HG02571 (cell line): ENCODE measurements at regions not wholly inside any gene's neighbourhood (a gene's known extent, or its start where the extent isn't known, plus 50 kb on each side); places are given as distances from the start of the nearest gene placed in this dataset.
"Not testable (repeated sequence)": the region's sequence is repeated elsewhere in the genome, so short reads cannot be mapped to it uniquely, and the experiment has no call there.

Experiments used
- ATAC-seq: cut with Tn5 transposase; IDR thresholded peaks from one replicate; pipeline ENCODE4 v1.9.1; 2021; ENCODE audit warnings: mild to moderate bottlenecking, moderate library complexity; ENCODE audit not compliant: unreplicated experiment

GRCh38 chr1:204780630-204781029, 90.0 kb upstream of the NFASC start:
- ATAC-seq, result no peak

DNA sequence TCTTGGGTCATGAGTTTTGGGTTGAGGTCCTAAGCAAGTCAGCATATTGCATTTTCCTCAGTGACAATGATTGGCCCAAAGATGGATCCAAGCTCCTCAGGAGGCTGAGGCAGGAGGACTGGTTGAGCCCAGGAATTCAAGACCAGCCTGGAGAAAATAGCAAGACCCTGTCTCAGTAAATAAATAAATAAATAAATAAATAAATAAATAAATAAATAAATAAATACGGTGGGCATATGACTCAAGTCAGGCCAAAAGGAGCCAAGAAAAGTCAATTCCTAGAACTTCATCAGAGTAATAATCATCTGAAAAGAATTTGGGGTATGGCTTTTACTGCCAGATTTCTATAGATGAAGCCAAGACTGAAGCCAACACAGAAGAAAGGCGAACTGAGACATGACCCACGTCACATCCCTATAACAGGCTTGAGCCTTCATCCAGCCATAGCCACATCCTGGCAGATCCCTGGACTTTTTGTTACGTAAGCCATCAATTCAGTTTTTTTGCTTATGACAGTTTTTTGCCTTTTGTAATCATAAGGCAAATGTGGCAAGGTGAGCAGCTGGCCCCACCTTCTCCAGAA, 88.5 kb upstream of the NFASC start:
- no peak for ATAC-seq

GRCh38 chr1:204785023-204785422, 85.6 kb upstream of the NFASC start:
- ATAC-seq, result not testable (repeated sequence)

DNA sequence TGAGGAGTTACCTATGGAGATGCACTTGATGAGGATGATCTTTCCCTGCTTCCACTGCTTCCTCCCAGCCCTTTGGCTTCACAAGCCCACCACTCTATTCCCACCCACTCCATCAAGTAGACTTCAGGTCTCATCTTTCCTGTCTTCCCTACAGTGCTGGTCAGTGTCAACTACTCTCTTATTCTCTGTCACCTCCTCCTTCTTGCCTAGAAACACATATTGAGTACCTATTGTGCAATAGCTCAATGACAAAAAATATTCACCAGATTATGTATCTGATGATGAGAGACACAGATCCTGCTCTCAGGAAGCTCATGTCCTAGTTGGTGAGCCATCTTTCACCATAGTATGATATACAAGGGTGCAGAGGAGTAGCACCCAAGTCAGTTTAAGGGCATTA, 82.2 kb upstream of the NFASC start:
- ATAC-seq, result no peak

DNA sequence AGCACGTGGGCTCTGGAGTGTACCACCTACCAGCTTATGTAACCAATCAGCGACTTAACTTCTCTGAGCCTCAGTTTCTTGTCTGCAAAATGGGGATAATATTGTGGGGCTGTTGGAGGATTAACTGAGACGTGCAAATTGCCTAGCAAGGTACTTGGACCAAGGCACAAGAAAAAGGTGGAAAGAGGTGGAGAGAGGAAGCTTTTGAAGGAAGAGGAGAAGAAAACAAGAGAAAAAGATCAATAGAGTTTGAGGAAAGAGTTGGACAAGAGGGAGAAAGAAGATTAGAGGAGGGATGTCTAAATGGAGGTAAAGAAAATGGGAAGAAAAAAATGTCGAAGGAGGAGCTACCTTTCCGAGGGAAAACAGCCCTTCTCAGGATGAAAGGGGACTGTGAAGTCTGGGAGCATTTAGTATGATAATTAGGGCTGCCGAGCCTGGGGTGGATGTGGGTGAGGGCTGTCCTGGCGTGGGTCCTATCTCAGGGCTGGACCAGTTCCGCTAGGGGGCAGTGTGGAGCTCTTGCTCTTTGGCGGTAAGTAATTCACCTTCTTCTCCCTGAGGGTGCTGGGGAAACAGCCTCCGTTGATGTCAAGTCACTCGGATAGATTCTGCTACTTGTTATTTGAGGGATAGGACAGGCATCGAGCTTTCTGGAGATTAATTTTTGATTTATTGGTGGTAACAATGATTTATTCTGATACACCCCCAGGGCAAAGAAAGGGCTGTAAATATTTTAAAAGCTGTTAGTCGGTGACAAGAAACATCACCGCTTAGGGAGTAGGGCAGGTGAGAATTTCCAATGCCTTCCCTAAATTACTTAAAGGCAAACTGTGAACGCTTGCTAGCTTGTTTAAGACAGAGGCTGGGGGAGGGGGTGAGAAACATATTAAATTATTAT, 79.0 kb upstream of the NFASC start:
- ATAC-seq, result no peak

- ATAC-seq, result no peak
Observed at GRCh38 chr1:204792354-204792692, 78.3 kb upstream of the NFASC start.

- no peak for ATAC-seq
Observed at GRCh38 chr1:204793259-204793914, 77.3 kb upstream of the NFASC start.

GRCh38 chr1:204796886-204797285, 73.8 kb upstream of the NFASC start:
- not testable (repeated sequence) for ATAC-seq

DNA sequence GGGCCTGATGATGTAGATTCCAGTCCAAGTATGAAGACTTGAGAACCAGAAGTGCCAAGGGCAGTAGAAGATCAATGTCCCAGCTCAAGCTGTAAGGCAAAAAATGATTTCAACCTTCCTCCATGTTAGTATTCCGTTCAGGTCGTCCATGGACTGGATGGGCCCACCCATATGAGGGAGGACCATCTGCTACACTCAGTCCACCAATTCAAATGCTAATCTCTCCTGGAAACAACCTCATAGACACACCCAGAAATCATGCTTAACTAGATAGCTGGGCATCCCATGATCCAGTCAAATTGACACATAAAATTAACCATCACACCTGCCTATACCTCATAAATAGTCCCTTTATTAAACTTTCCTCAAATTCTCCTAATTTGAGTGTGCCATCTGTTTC, 73.3 kb upstream of the NFASC start:
- no peak for ATAC-seq

- no peak for ATAC-seq
Observed at GRCh38 chr1:204799630-204800029, 71.0 kb upstream of the NFASC start.

DNA sequence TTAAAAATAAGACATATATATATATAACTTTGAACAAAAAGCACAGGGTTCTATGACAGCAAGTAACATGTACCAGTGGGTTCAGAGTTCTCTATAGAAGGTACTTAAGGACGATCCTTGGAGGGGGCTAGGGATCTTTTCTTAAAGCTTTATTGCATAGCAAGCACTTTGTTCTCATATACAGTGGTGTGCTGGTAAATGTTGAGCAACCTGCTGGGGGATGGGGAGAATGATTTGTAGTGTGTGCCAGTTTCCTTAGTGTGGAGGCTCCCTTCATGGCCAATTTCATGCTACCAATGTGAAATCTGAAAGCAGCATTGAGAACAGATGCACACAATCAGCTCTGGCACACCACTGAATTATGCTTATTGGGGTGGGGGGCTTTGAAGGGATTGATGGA, 69.5 kb upstream of the NFASC start:
- no peak for ATAC-seq

- no peak for ATAC-seq
Observed at GRCh38 chr1:204802401-204803175, 68.1 kb upstream of the NFASC start.

DNA sequence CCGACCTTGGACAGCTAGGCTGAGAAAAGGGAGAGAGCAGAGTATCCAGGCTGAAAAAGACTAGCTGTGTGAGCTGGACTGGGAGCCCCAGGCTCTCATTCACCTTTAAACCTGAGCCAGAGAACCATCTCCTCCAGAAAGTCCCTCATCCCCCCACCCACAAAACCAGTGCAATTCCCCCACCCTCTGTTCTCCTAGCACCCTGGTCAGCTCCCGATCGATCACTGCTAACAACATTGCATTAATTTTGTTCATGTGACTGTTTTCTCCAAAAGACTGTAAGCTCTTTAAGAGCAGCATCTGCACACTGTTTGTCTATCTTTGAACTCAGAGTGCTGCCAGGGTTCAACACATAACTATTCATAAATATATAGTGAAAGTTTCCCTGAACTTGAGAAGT, 67.1 kb upstream of the NFASC start:
- ATAC-seq, result no peak

DNA sequence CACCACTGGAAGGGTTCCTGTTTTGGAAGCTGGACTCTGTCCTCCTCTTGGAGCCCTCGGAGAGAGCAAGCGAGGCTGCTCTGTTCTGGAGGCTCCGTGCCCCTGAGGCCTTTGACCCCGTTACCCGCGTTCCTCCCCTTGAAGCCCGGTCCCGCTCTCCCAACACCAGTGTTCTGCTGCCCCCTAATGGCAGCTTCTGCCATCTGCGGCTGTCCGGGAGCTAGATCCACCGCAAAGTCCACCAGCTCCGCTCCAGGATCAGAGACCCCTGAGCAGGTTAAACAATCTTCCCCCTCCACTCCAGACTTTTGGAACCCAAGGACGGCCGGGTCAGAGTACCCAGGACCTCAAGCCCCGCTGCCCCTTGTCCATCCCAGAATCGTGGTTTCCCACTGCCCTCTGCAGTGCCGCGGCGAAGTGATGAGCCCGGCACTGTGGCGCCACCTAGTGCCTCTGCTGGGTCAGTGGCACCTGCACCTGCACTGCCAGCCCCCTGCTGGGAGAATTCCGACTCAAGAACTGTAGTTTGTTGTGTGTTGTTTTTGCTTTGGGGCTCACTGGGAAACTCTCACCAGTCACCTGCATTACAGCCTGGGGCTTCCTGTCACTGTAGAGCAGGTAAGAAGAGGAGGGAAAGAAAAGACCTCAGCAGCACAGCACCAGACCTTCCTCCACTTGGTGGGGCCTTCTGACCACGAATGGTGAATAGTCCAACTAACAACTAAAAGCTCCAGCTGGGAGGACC, 63.5 kb upstream of the NFASC start:
- peak; percentile 77 for ATAC-seq

- no peak for ATAC-seq
Observed at GRCh38 chr1:204809488-204809887, 61.2 kb upstream of the NFASC start.

GRCh38 chr1:204812842-204813241, 57.8 kb upstream of the NFASC start:
- no peak for ATAC-seq

- no peak for ATAC-seq
Observed at GRCh38 chr1:204813522-204813921, 57.1 kb upstream of the NFASC start.

- ATAC-seq, result no peak
Observed at GRCh38 chr1:204814166-204814884, 56.3 kb upstream of the NFASC start.

- no peak for ATAC-seq
Observed at GRCh38 chr1:204817341-204817740, 53.3 kb upstream of the NFASC start.

DNA sequence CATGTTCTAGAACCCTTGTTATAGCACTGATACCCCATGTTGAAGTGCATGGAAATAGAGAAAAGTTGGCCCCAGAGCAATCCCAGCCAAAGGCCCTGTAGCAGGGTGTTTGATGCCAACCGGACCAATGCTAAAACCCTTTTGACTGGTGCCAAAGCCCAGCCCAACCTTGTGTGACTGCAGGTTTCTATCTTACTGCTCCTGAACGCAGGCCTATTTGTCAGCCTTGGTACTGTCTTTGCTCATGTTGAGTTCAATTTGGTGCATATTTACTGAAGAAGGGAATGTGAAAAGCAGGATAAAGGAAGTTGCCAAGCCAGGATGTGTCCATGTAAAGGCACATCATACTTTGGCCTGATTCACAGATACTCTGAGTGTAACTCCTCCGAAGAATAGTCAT, 51.7 kb upstream of the NFASC start:
- no peak for ATAC-seq
